ENCODE measurements at regions not wholly inside any gene's neighbourhood (a gene's known extent, or its start where the extent isn't known, plus 50 kb on each side); places are given as distances from the start of the nearest gene placed in this dataset.

GRCh38 chr16:60907645-60908044 is 1128.6 kb downstream of the CDH8 start:
- peaks cover 11% of the 10 kb centered on the region for H3K9me3 Mint-ChIP-seq
- intact Hi-C loops (cut with micrococcal nuclease): loop anchor here (5.0 kb wide), 1 partner anchor 1220 kb away; no protein-coding TSS in a partner anchor
- DNase-seq: no peak
- H3K27ac Mint-ChIP-seq: no peak overlapping the region
- no peaks in the 10 kb centered on the region for H3K27me3 Mint-ChIP-seq (ENCODE audit: low read depth)
- H3K4me1 Mint-ChIP-seq (ENCODE audit: low read depth): no peaks in the 10 kb centered on the region
- H3K4me3 Mint-ChIP-seq: no peak overlapping the region
- H3K36me3 Mint-ChIP-seq (ENCODE audit: low read depth): no peaks in the 10 kb centered on the region
- CTCF ChIA-PET: no interaction called here

DNA sequence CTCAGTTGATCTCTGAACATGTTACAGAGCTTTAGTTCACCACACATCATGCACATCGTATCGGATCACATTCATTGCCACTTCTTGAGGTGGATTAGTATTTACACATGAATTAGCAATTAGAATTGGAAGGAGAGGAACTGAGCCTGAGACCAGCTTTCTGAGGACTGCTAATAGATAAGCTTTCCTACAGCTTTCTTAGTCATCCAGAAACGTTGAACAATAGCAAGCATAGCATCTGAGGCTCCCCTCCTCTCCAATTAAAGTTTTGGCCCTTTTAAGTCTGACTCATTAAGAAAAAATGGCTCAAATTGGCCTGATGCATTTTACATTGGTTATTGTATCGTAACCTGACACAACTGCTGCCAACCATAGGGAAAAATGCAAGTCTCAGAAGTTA is 1130.4 kb downstream of the CDH8 start:
- DNase-seq: no peak
- H3K4me1 Mint-ChIP-seq (ENCODE audit: low read depth): no peaks in the 10 kb centered on the region
- no peak overlapping the region for H3K4me3 Mint-ChIP-seq
- no peaks in the 10 kb centered on the region for H3K36me3 Mint-ChIP-seq (ENCODE audit: low read depth)
- no peaks in the 10 kb centered on the region for H3K27me3 Mint-ChIP-seq (ENCODE audit: low read depth)
- no peak overlapping the region for H3K27ac Mint-ChIP-seq
- H3K9me3 Mint-ChIP-seq: peaks cover 6% of the 10 kb centered on the region
- CTCF ChIA-PET: no interaction called here
- intact Hi-C loops (cut with micrococcal nuclease): loop anchor here (5.0 kb wide), 1 partner anchor 1221 kb away; no protein-coding TSS in a partner anchor

DNA sequence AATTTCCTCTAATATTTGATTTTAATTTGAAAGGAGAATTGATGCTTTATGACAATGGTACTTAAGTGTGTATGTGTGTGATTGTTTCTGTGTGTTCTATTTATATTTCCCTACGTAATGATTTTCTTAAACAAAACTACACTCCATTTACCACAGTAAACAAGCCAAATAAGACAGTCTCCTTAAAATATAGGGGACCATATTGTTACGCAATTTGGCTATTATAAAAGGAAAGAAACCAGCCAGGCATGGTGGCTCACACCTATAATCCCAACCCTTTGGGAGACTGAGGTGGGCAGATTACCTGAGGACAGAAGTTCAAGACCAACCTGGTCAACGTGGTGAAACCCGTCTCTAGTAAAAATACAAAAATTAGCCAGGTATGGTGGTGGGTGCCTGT is 1134.1 kb downstream of the CDH8 start:
- intact Hi-C loops (cut with micrococcal nuclease): no loop called here
- H3K9me3 Mint-ChIP-seq: peaks cover 7% of the 10 kb centered on the region
- H3K27me3 Mint-ChIP-seq (ENCODE audit: low read depth): no peaks in the 10 kb centered on the region
- DNase-seq: no peak
- no peaks in the 10 kb centered on the region for H3K4me1 Mint-ChIP-seq (ENCODE audit: low read depth)
- CTCF ChIA-PET: no interaction called here
- no peak overlapping the region for H3K4me3 Mint-ChIP-seq
- H3K27ac Mint-ChIP-seq: no peak overlapping the region
- no peaks in the 10 kb centered on the region for H3K36me3 Mint-ChIP-seq (ENCODE audit: low read depth)

DNA sequence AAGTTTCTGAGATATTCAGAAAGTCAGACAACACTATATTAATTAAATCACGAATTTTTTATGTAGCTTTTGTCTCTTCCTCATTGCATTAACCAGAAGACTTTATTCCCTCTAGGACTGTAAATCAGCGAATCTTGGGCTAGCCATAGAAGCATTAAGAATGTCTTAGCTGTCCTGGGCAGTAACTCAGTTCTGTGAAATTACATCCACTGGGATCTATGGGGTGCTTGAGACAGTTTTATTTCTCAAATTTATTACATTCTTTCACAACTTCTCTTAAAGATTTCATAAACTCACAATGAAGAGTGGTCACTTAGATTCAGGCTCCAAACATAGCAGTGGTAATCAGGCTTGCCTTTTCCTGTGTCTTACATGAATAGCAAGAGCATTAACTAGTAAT is 1153.4 kb downstream of the CDH8 start:
- H3K9me3 Mint-ChIP-seq: peaks cover 8% of the 10 kb centered on the region
- no peak overlapping the region for H3K4me3 Mint-ChIP-seq
- CTCF ChIA-PET: no interaction called here
- DNase-seq: no peak
- H3K36me3 Mint-ChIP-seq (ENCODE audit: low read depth): no peaks in the 10 kb centered on the region
- no peaks in the 10 kb centered on the region for H3K4me1 Mint-ChIP-seq (ENCODE audit: low read depth)
- no peaks in the 10 kb centered on the region for H3K27me3 Mint-ChIP-seq (ENCODE audit: low read depth)
- intact Hi-C loops (cut with micrococcal nuclease): no loop called here
- H3K27ac Mint-ChIP-seq: no peak overlapping the region

- H3K4me1 Mint-ChIP-seq (ENCODE audit: low read depth): no peaks in the 10 kb centered on the region
- no peaks in the 10 kb centered on the region for H3K27me3 Mint-ChIP-seq (ENCODE audit: low read depth)
- no peak overlapping the region for H3K4me3 Mint-ChIP-seq
- peaks cover 7% of the 10 kb centered on the region for H3K9me3 Mint-ChIP-seq
- no peaks in the 10 kb centered on the region for H3K36me3 Mint-ChIP-seq (ENCODE audit: low read depth)
- no peak for DNase-seq
- H3K27ac Mint-ChIP-seq: no peak overlapping the region
- CTCF ChIA-PET: no interaction called here
- intact Hi-C loops (cut with micrococcal nuclease): no loop called here
Measured at GRCh38 chr16:60852635-60853034, 1183.6 kb downstream of the CDH8 start.

- H3K27ac Mint-ChIP-seq: no peak overlapping the region
- intact Hi-C loops (cut with micrococcal nuclease): no loop called here
- CTCF ChIA-PET: no interaction called here
- H3K4me1 Mint-ChIP-seq (ENCODE audit: low read depth): no peaks in the 10 kb centered on the region
- H3K9me3 Mint-ChIP-seq: peaks cover 11% of the 10 kb centered on the region
- no peaks in the 10 kb centered on the region for H3K36me3 Mint-ChIP-seq (ENCODE audit: low read depth)
- DNase-seq: no peak
- no peak overlapping the region for H3K4me3 Mint-ChIP-seq
- H3K27me3 Mint-ChIP-seq (ENCODE audit: low read depth): no peaks in the 10 kb centered on the region
Measured at GRCh38 chr16:60821661-60822060, 1214.6 kb downstream of the CDH8 start.

- intact Hi-C loops (cut with micrococcal nuclease): no loop called here
Measured at GRCh38 chr16:60820361-60820760, 1215.9 kb downstream of the CDH8 start.

GRCh38 chr16:60818465-60818864 is 1217.8 kb downstream of the CDH8 start:
- no peak for DNase-seq
- Mint-ChIP-seq H3K36me3 (ENCODE audit: low read depth) (no peaks in the 10 kb centered on the region), H3K4me3 (no peak overlapping the region), H3K4me1 (ENCODE audit: low read depth) (no peaks in the 10 kb centered on the region), H3K27ac (no peak overlapping the region), H3K27me3 (ENCODE audit: low read depth) (no peaks in the 10 kb centered on the region), H3K9me3 (peaks cover 7% of the 10 kb centered on the region)
- intact Hi-C loops (cut with micrococcal nuclease): no loop called here
- CTCF ChIA-PET: no interaction called here

More at GRCh38 chr16:60820361-60820760, 1215.9 kb downstream of the CDH8 start:
- no peak overlapping the region for H3K4me3 Mint-ChIP-seq
- CTCF ChIA-PET: no interaction called here
- H3K9me3 Mint-ChIP-seq: peaks cover 11% of the 10 kb centered on the region
- H3K27me3 Mint-ChIP-seq (ENCODE audit: low read depth): no peaks in the 10 kb centered on the region
- no peaks in the 10 kb centered on the region for H3K4me1 Mint-ChIP-seq (ENCODE audit: low read depth)
- H3K36me3 Mint-ChIP-seq (ENCODE audit: low read depth): no peaks in the 10 kb centered on the region
- no peak for DNase-seq
- H3K27ac Mint-ChIP-seq: no peak overlapping the region

DNA sequence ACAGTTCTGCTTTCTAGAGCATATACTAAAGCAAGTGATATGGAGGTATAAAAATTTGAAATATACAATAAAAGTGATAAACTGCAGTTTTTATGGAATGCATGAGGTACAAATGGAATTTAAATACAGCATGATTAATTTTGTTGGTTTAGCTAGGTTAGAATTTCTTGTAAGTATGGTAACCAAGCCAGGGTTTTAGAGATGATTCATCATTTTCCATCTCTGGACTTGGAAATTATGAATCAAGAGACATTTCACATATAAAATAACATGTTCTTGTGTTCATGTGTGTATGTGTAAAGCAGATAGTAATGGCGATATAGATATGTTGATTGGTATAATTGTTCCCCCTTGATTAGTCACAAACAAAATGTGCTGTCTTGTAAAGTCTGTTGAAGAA is 1219.8 kb downstream of the CDH8 start:
- Mint-ChIP-seq H3K4me3 (no peak overlapping the region), H3K4me1 (ENCODE audit: low read depth) (no peaks in the 10 kb centered on the region), H3K36me3 (ENCODE audit: low read depth) (no peaks in the 10 kb centered on the region), H3K27ac (no peak overlapping the region), H3K9me3 (peaks cover 9% of the 10 kb centered on the region), H3K27me3 (ENCODE audit: low read depth) (no peaks in the 10 kb centered on the region)
- intact Hi-C loops (cut with micrococcal nuclease): no loop called here
- DNase-seq: no peak
- CTCF ChIA-PET: no interaction called here

GRCh38 chr16:60815865-60816264 is 1220.4 kb downstream of the CDH8 start:
- H3K9me3 Mint-ChIP-seq: peaks cover 6% of the 10 kb centered on the region
- CTCF ChIA-PET: no interaction called here
- H3K4me3 Mint-ChIP-seq: no peak overlapping the region
- no peak overlapping the region for H3K27ac Mint-ChIP-seq
- intact Hi-C loops (cut with micrococcal nuclease): no loop called here
- DNase-seq: no peak
- no peaks in the 10 kb centered on the region for H3K4me1 Mint-ChIP-seq (ENCODE audit: low read depth)
- no peaks in the 10 kb centered on the region for H3K27me3 Mint-ChIP-seq (ENCODE audit: low read depth)
- H3K36me3 Mint-ChIP-seq (ENCODE audit: low read depth): no peaks in the 10 kb centered on the region

GRCh38 chr16:60815033-60815432 is 1221.2 kb downstream of the CDH8 start:
- no peak overlapping the region for H3K4me3 Mint-ChIP-seq
- no peak overlapping the region for H3K27ac Mint-ChIP-seq
- H3K36me3 Mint-ChIP-seq (ENCODE audit: low read depth): no peaks in the 10 kb centered on the region
- H3K9me3 Mint-ChIP-seq: peaks cover 8% of the 10 kb centered on the region
- no peaks in the 10 kb centered on the region for H3K27me3 Mint-ChIP-seq (ENCODE audit: low read depth)
- intact Hi-C loops (cut with micrococcal nuclease): no loop called here
- no peaks in the 10 kb centered on the region for H3K4me1 Mint-ChIP-seq (ENCODE audit: low read depth)
- CTCF ChIA-PET: interaction anchor here (0.6 kb wide), 1 partner anchor 23 kb away, joined by 3 read pairs; no protein-coding TSS in a partner anchor
- no peak for DNase-seq

DNA sequence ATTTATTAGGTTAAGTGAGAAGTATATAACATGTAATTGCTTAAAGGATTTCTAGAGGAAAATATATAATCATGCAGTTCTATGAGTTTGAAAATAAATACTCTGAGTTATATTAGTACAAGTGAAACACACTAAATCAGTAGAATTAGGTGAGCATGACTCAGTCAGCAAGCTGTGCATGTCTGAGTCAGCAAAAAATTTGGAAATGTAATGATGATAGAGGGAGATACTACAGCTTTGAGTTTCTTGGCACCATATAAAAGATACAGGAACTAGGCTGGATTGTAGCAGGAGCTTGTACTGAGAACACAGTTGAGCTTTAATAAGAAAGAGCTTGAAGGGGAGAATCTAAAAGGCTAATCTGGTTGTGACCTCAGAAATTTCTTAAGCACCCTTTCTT is 1224.6 kb downstream of the CDH8 start:
- no peak for DNase-seq
- Mint-ChIP-seq H3K9me3 (peaks cover 7% of the 10 kb centered on the region), H3K27me3 (ENCODE audit: low read depth) (no peaks in the 10 kb centered on the region), H3K36me3 (ENCODE audit: low read depth) (no peaks in the 10 kb centered on the region), H3K27ac (no peak overlapping the region), H3K4me3 (no peak overlapping the region), H3K4me1 (ENCODE audit: low read depth) (no peaks in the 10 kb centered on the region)
- intact Hi-C loops (cut with micrococcal nuclease): no loop called here
- CTCF ChIA-PET: interaction anchor here (0.6 kb wide), 1 partner anchor 411 kb away, joined by 3 read pairs; no protein-coding TSS in a partner anchor

DNA sequence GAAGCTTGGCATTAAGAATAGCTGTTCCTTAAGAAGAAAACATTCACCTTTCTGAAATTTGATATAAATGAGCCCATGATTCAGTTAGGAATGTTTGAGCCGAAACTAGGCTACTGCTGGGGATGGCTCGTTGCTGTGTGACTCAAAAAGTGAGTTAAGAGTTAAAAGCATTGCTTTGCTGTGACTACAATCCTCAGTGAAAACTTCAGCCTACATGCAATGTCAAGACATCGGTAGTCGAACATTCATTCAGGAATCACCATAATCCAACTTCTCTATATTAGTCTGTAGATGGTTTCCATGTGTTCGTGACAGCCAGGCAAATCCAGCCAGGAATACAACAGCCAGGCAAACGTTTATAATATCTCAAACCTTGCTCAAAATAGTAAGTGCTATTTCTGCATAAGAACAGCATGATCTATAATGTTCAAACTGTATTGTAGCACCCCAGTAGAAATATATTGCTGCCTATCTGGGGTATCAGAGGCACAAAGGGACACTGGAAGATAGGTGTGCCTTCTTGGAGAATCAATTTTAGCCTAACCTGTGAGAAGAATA is 1225.1 kb downstream of the CDH8 start:
- Mint-ChIP-seq H3K4me1 (ENCODE audit: low read depth) (no peaks in the 10 kb centered on the region), H3K27me3 (ENCODE audit: low read depth) (no peaks in the 10 kb centered on the region), H3K4me3 (no peak overlapping the region), H3K36me3 (ENCODE audit: low read depth) (no peaks in the 10 kb centered on the region), H3K9me3 (peaks cover 9% of the 10 kb centered on the region), H3K27ac (no peak overlapping the region)
- DNase-seq: no peak
- CTCF ChIA-PET: no interaction called here
- intact Hi-C loops (cut with micrococcal nuclease): no loop called here
